Epithelial cell of proximal tubule (primary cell): ENCODE measurements at regions not wholly inside any gene's neighbourhood (a gene's known extent, or its start where the extent isn't known, plus 50 kb on each side); places are given as distances from the start of the nearest gene placed in this dataset.

Experiments used
- DNase-seq: peaks from one replicate; pipeline ENCODE4 v3.0.0-alpha.2; 2011; ENCODE audit warnings: low read depth
- H3K4me3 ChIP-seq: 2 replicates; pipeline ENCODE4 v1.5.1; 2011; ENCODE audit warnings: low read depth, mild to moderate bottlenecking, low read length
- CTCF ChIP-seq: conservative IDR thresholded peaks from 2 replicates; pipeline ENCODE4 v1.5.1; 2012; ENCODE audit warnings: low read depth, mild to moderate bottlenecking, low read length

- DNase-seq: no peak
- TF ChIP-seq CTCF: no peak
Observed at GRCh38 chr5:3300726-3301125, 294.9 kb upstream of the IRX1 start.

GRCh38 chr5:3299441-3299840 is 296.2 kb upstream of the IRX1 start:
- DNase-seq: no peak
- no peak for TF ChIP-seq CTCF
- no peak overlapping the region for H3K4me3 ChIP-seq

More at GRCh38 chr5:3300726-3301125, 294.9 kb upstream of the IRX1 start:
- H3K4me3 ChIP-seq: no peak overlapping the region

- TF ChIP-seq CTCF: no peak
- no peak for DNase-seq
- no peak overlapping the region for H3K4me3 ChIP-seq
Observed at GRCh38 chr5:3297853-3298252, 297.8 kb upstream of the IRX1 start.

GRCh38 chr5:3288325-3288724 is 307.3 kb upstream of the IRX1 start:
- no peak for DNase-seq
- no peak for TF ChIP-seq CTCF
- H3K4me3 ChIP-seq: no peak overlapping the region

- TF ChIP-seq CTCF: no peak
- no peak for DNase-seq
- H3K4me3 ChIP-seq: no peak overlapping the region
Observed at GRCh38 chr5:3287516-3287915, 308.1 kb upstream of the IRX1 start.

- no peak for DNase-seq
- TF ChIP-seq CTCF: no peak
- H3K4me3 ChIP-seq: no peak overlapping the region
Observed at GRCh38 chr5:3285621-3286020, 310.0 kb upstream of the IRX1 start.

- TF ChIP-seq CTCF: no peak
- no peak for DNase-seq
- no peak overlapping the region for H3K4me3 ChIP-seq
Observed at GRCh38 chr5:3284506-3284905, 311.1 kb upstream of the IRX1 start.
